ENCODE measurements at regions not wholly inside any gene's neighbourhood (a gene's known extent, or its start where the extent isn't known, plus 50 kb on each side); places are given as distances from the start of the nearest gene placed in this dataset.

GRCh38 chr7:153010416-153010815, 250.9 kb downstream of the ACTR3B start:
- no peak for TF ChIP-seq POLR2A (IDR thresholded peaks at IDR 0.05; ENCODE audit: low read depth, low read length)
- TF ChIP-seq POLR2AphosphoS5 (IDR thresholded peaks at IDR 0.05; ENCODE audit: low read depth, low read length), result no peak
